Left lung (tissue), 4 donors: ENCODE measurements at regions not wholly inside any gene's neighbourhood (a gene's known extent, or its start where the extent isn't known, plus 50 kb on each side); places are given as distances from the start of the nearest gene placed in this dataset.

Source experiments
- ATAC-seq: fragments of 200-7000 bp; cut with Tn5 transposase; one replicate; pipeline ENCODE4 v1.9.1; 2020; ENCODE audit warnings: moderate library complexity
- DNase-seq, 4 donors: peaks; one replicate each; pipeline ENCODE4 v3.0.0-alpha.2; 2013 to 2020
- H3K27ac ChIP-seq, 2 donors: fragments of 200-600 bp; sonication (generic) in 1 of 2; one replicate each; pipeline versions ENCODE4 v1.5.0 to v1.8.0; 2020 to 2021
- H3K27me3 ChIP-seq, 2 donors: fragments of 200-600 bp; sonication (generic) in 1 of 2; one replicate each; pipeline versions ENCODE4 v1.5.0 to v1.8.0; 2020 to 2021
- H3K36me3 ChIP-seq, 2 donors: fragments of 200-600 bp; sonication (generic) in 1 of 2; one replicate each; pipeline versions ENCODE4 v1.5.0 to v1.8.0; 2020 to 2021
- H3K4me1 ChIP-seq, 2 donors: fragments of 200-600 bp; one replicate each; pipeline ENCODE4 v1.8.0; 2021
- H3K4me3 ChIP-seq, 2 donors: fragments of 200-600 bp; sonication (generic) in 1 of 2; one replicate each; pipeline versions ENCODE4 v1.5.0 to v1.8.0; 2020 to 2021; ENCODE audit warnings: mild to moderate bottlenecking in 1 of 2
- H3K9me3 ChIP-seq, 2 donors: fragments of 200-600 bp; sonication (generic) in 1 of 2; one replicate each; pipeline versions ENCODE4 v1.5.0 to v1.8.0; 2020 to 2021
- CTCF ChIP-seq, 2 donors: fragments of 200-600 bp; sonication (generic) in 1 of 2; IDR thresholded peaks; one replicate each; pipeline versions ENCODE4 v1.5.0 to v1.8.0; 2021; ENCODE audit warnings: antibody characterized with exemption in 2 of 2
- intact Hi-C, 2 donors: fragments of 100-400 bp; cut with DNase I; formaldehyde crosslinking; loops; one replicate each; pipeline versions ENCODE4 v1.11.2 to v1.14.2; 2022
- donor health status: DM: no; HTN: yes; CAD: no.
- donor health status: DM: no; HTN: no; CAD: no.

- Histone ChIP-seq H3K9me3 (no peaks in the 10 kb centered on the region), H3K27me3 (no peaks in the 10 kb centered on the region), H3K36me3 (no peaks in the 10 kb centered on the region), H3K27ac (no peak overlapping the region), H3K4me3 (no peak overlapping the region), H3K4me1 (no peaks in the 10 kb centered on the region)
- DNase-seq: no peak
- no peak for TF ChIP-seq CTCF (IDR thresholded peaks at IDR 0.05)
- intact Hi-C loops: no loop called here
- ATAC-seq: no peak
These were observed 1721.4 kb downstream of the PCDH9 start for GRCh38 chr13:65508745-65509144.

GRCh38 chr13:65508338-65508737 is 1721.8 kb downstream of the PCDH9 start:
- H3K9me3 ChIP-seq: no peaks in the 10 kb centered on the region
- DNase-seq (no peak), ATAC-seq (no peak)
- no peaks in the 10 kb centered on the region for H3K36me3 ChIP-seq
- no peak for TF ChIP-seq CTCF (IDR thresholded peaks at IDR 0.05)
- intact Hi-C loops: no loop called here
- H3K4me1 ChIP-seq: no peaks in the 10 kb centered on the region
- no peaks in the 10 kb centered on the region for H3K27me3 ChIP-seq
- H3K27ac ChIP-seq: no peak overlapping the region
- no peak overlapping the region for H3K4me3 ChIP-seq

GRCh38 chr13:65505941-65506340 is 1724.2 kb downstream of the PCDH9 start:
- no peak overlapping the region for H3K4me3 ChIP-seq
- H3K36me3 ChIP-seq: no peaks in the 10 kb centered on the region
- TF ChIP-seq CTCF (IDR thresholded peaks at IDR 0.05): no peak
- ATAC-seq: no peak
- H3K27ac ChIP-seq: no peak overlapping the region
- peaks cover 0 to 2% of the 10 kb centered on the region in 2 donors for H3K9me3 ChIP-seq
- H3K27me3 ChIP-seq: no peaks in the 10 kb centered on the region
- no peaks in the 10 kb centered on the region for H3K4me1 ChIP-seq
- no peak for DNase-seq
- intact Hi-C loops: no loop called here

- DNase-seq (no peak), ATAC-seq (no peak)
- no peaks in the 10 kb centered on the region for H3K27me3 ChIP-seq
- no peak overlapping the region for H3K4me3 ChIP-seq
- H3K9me3 ChIP-seq: peaks cover 0 to 2% of the 10 kb centered on the region in 2 donors
- intact Hi-C loops: no loop called here
- no peaks in the 10 kb centered on the region for H3K36me3 ChIP-seq
- no peak overlapping the region for H3K27ac ChIP-seq
- H3K4me1 ChIP-seq: no peaks in the 10 kb centered on the region
- no peak for TF ChIP-seq CTCF (IDR thresholded peaks at IDR 0.05)
These were observed 1725.9 kb downstream of the PCDH9 start for GRCh38 chr13:65504213-65504612.

GRCh38 chr13:65500481-65500880 is 1729.7 kb downstream of the PCDH9 start:
- no peak for TF ChIP-seq CTCF (IDR thresholded peaks at IDR 0.05)
- ATAC-seq (no peak), DNase-seq (no peak)
- no peaks in the 10 kb centered on the region for H3K4me1 ChIP-seq
- no peak overlapping the region for H3K4me3 ChIP-seq
- H3K36me3 ChIP-seq: no peaks in the 10 kb centered on the region
- intact Hi-C loops: no loop called here
- no peaks in the 10 kb centered on the region for H3K27me3 ChIP-seq
- H3K9me3 ChIP-seq: peaks cover 0 to 2% of the 10 kb centered on the region in 2 donors
- H3K27ac ChIP-seq: no peak overlapping the region
